ENCODE measurements at regions not wholly inside any gene's neighbourhood (a gene's known extent, or its start where the extent isn't known, plus 50 kb on each side); places are given as distances from the start of the nearest gene placed in this dataset.

DNA sequence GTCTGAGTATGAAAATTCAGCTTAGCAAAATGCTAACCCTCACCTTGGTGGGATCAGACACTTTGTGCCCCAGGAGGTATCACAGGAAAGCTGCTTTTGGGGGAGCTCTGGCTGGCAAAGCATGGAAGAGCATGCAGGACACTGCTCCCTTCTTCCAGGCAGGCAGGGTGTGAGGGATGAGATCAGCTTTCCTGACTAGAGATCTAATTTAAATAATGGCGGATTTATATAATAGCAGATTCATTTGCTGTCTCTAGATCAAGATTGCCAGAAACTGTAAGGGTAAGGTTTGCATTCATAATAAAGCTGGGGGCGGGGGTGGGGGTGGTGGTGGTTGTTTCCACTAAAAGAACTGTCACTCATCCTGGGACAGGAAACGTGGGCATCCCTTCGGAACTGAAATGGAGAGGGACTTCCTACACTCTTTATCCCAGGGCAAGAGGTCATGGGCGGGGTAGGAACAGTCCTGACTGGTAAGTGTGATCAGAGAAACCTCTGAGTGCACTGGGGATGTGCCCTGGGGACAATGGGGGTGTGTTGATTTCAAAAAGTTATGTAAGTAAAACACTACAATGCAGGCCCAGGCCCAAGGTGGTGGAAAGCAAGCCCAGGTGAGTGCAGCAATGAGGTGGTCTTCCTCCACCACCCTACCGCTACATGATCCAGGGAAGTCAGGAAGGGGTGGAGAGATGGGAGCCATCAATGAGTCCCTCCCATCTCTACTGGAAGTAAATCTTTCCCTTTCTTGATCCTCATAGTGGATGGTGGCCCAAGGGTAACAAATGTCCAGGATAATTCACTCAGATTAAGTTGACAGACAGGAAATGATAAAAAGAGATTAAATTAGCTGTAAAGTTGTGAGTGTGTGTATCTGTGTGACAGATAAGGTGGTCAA lies 171.4 kb upstream of the SERPINE2 start:
- DNase-seq (ENCODE audit: low spot score): no peak

DNA sequence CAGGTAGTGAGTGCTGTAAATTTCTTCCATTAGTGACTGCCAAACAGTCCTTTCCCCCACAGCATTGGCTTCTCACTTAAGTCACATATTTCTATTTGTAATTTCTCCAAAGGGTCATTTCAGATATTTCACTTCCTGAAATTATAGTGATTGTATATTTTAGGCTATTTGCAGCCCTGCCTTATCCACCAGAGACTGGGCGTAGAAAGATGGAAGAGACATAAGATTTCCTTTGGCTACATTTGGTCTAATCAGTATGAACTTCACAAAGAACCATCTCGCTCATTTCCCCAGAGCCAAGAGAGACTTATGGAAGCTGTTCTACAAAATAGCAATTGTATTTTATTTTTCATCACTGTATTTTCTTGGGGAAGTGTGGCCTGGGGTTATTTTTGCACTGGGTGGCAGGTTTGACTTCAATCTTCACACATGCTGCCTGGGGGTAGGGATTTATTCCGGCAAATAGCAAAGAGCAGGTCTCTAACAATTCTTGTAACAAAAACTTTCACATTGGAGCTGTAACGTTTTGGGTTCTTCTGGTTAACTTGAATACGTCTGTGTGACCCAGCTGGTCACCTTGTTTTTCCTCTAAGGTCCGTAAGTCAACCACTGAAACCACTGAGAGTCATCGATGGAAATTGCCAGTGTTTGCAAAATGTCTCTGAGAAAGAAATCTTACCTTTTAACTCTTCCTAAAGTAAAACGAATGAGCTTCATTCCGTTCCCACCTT lies 170.6 kb upstream of the SERPINE2 start:
- DNase-seq (ENCODE audit: low spot score): no peak

GRCh38 chr2:224208443-224208842 lies 169.4 kb upstream of the SERPINE2 start:
- no peak for DNase-seq (ENCODE audit: low spot score)

GRCh38 chr2:224208007-224208406 lies 168.9 kb upstream of the SERPINE2 start:
- no peak for DNase-seq (ENCODE audit: low spot score)

DNA sequence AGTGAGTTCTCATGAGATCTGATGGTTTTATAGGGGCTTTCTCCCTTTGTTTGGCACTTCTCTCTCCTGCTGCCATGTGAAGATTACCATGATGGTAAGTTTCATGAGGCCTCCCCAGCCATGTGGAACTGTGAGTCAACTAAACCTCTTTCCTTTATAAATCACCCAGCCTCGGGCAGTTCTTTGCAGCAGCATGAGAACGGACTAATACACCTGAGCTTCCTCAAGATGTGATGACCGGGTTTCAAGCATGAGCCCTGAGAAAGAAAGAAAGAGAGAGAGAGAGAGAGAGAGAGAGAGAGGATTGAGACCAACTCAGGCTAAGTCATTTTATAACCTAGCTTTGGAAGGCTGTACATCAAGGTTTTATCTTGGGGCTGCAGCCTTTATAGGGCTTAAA lies 167.7 kb upstream of the SERPINE2 start:
- no peak for DNase-seq (ENCODE audit: low spot score)

GRCh38 chr2:224202281-224202865 lies 163.3 kb upstream of the SERPINE2 start:
- no peak for DNase-seq (ENCODE audit: low spot score)

DNA sequence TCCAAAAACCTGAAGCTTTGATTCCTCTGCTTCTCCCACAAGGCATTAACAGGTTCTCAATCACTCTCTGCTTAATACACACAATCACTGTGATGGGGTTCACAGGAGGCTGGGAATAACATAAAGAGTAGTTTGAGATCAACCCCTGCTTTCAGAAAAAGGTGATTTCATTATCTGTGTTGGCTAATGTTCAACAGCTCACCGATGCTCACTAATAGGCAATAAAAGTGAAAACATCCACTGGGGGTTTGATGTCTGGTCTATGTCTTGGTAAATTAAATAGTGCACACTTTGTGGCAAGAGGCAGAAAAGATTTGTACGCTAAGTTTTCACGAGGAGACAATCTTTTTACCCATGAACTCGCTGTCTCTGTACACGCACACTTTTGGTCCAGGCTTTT lies 159.3 kb upstream of the SERPINE2 start:
- no peak for DNase-seq (ENCODE audit: low spot score)

DNA sequence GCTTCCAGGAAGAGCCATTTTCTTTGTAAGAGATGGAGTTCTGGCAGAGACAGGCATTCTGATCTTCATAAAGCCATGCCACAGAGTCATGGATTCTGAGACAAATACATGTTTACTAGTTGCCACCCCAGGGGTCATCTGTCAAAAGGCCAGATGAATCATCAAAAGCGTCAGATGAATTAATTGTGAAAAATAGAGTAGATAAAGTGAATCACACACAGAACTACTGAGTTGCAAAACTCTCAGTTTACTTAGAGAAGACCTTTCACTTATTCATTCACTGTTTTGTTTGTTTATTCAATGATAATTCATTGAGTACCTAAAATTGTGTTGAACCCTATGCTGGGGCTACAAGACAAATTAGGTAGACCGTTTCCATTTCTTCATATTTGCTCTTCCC lies 157.7 kb upstream of the SERPINE2 start:
- DNase-seq (ENCODE audit: low spot score): no peak

GRCh38 chr2:224195925-224196571 lies 157.0 kb upstream of the SERPINE2 start:
- DNase-seq (ENCODE audit: low spot score): no peak

GRCh38 chr2:224194161-224194560 lies 155.1 kb upstream of the SERPINE2 start:
- no peak for DNase-seq (ENCODE audit: low spot score)

DNA sequence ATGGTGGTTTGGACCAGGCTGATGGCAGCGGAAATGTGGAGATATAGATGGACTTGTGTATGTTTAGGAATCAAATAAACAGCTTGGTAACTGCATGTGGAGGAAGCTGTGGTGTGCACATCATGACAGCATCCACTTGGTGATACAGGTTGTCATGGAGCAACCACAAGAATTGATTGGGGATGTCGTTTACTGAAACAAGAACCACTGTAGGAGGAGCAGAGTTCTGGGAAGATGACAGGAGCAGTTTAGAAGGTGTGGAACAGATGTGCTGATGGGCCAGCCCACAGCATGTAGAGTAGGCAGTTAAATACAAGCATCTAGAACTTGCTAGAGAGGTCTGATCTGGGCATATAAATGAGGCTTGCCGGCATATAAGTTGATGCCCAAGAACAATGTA lies 152.4 kb upstream of the SERPINE2 start:
- DNase-seq (ENCODE audit: low spot score): no peak

- DNase-seq (ENCODE audit: low spot score): no peak
Observed at GRCh38 chr2:224190936-224191270, 151.8 kb upstream of the SERPINE2 start.

GRCh38 chr2:224190234-224190935 lies 151.3 kb upstream of the SERPINE2 start:
- no peak for DNase-seq (ENCODE audit: low spot score)

GRCh38 chr2:224187220-224187619 lies 148.1 kb upstream of the SERPINE2 start:
- DNase-seq (ENCODE audit: low spot score): no peak

DNA sequence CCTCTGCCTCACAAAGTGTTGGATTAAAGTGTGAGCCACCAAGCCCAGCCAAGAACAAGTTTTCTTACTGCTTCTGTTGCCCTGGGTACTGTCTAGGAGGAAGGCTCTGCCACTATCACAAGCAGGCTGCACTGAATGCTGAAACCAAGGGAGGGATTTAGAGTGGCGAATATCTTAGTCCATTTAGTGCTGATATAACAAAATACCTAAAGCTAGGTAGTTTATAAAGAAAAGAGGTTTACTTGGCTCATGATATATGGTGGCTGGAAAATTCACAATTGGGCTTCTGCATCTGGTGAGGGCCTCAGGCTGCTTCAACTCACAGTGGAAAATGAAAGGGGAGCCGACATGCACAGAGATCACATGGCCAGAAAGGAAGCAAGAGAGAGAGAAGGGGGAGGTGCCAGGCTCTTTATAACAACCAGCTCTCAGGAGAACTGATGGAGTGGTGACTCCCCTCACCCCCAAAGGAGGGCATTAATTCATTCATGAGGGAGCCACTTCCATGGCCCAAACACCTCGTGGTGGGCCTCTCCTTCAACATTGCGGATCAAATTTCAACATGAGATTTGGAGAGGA lies 146.0 kb upstream of the SERPINE2 start:
- no peak for DNase-seq (ENCODE audit: low spot score)

- DNase-seq (ENCODE audit: low spot score): no peak
Observed at GRCh38 chr2:224183086-224183485, 144.0 kb upstream of the SERPINE2 start.

GRCh38 chr2:224182498-224182897 lies 143.4 kb upstream of the SERPINE2 start:
- no peak for DNase-seq (ENCODE audit: low spot score)

DNA sequence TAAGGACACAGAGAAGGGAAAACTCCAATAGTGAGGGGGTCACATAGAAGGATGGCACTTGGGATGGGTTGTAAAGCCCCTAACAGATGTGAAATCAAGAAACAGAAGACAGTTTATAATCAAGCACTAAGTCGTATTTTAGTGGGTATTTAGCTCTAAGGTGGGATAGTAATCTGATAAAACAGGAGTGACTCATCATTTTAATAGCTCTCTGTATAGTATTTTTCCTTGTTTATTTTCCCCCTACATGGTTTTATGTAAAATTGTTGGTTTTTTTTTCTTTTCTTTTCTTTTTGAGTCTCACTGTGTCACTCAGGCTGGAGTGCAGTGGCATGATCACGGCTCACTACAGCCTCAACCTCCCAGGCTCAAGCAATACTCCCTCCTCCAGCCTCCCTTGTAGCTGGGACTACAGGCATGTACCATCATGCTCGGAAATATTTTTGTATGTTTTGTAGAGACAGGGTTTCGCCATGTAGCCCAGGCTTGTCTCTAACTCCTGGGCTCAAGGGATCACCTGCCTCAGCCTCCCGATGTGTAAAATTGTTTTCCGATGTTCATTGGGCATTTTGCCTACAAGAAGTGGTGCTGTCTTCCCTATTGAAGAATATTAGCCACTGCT lies 142.6 kb upstream of the SERPINE2 start:
- DNase-seq (ENCODE audit: low spot score): no peak

GRCh38 chr2:224180810-224181209 lies 141.7 kb upstream of the SERPINE2 start:
- no peak for DNase-seq (ENCODE audit: low spot score)

DNA sequence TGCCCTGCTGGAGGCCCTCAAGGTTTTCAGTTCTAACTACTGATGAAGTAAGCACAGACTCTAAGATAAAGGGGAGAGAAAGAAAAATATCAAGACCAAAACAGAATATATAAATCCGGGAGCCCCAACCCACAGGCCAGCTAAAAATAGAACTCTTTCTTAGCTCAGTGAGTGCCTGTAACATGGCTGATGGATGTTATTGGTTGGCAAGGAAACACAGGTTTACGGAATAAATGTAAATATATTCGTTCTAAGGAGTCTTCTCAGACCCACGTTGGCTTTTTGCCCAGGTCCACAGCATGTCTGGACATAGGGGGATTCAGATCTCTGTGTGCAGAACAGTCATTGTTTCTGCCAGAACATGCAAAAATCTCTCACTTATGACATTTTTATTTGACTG lies 139.0 kb upstream of the SERPINE2 start:
- no peak for DNase-seq (ENCODE audit: low spot score)

DNA sequence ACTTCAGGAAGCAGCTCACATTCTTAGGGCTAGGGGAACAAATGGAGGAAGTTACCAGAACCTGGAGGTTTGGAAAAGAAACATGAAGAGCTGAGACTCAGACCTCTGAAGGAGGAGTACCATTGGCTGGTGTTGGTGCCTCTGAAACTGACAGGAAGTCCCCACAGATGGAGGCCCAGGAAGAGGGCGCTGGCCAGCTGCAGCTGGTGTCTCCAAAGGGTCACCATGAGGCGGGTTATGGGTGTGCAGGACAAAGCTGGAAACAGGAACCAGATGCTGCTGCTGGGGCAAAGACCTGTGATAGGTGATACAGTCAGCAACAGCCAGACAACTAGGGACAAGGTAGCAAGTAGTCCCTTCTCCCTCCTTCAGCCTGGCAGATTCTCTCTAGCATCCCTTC lies 136.5 kb upstream of the SERPINE2 start:
- no peak for DNase-seq (ENCODE audit: low spot score)

Data from hematopoietic multipotent progenitor cell treated with erythropoietin and hydrocortisone succinate and interleukin-3 and kit ligand, for 15 days (in vitro differentiated cells).